ENCODE measurements at regions not wholly inside any gene's neighbourhood (a gene's known extent, or its start where the extent isn't known, plus 50 kb on each side); places are given as distances from the start of the nearest gene placed in this dataset.
A peak's percentile ranks its signal among the peaks of the same experiment; 100 is the strongest.
"Not testable (repeated sequence)": the region's sequence is repeated elsewhere in the genome, so short reads cannot be mapped to it uniquely, and the experiment has no call there.

- DNase-seq (ENCODE audit: low spot score): no peak
Observed at GRCh38 chr12:79991586-79991985, 56.7 kb upstream of the PPP1R12A start.

- not testable (repeated sequence) for DNase-seq (ENCODE audit: low spot score)
Observed at GRCh38 chr12:79990509-79991338, 55.8 kb upstream of the PPP1R12A start.

GRCh38 chr12:79988368-79988767 lies 53.5 kb upstream of the PPP1R12A start:
- peak; percentile 33 for DNase-seq (ENCODE audit: low spot score)

- no peak for DNase-seq (ENCODE audit: low spot score)
Observed at GRCh38 chr12:79987731-79988130, 52.8 kb upstream of the PPP1R12A start.
